ENCODE measurements at regions not wholly inside any gene's neighbourhood (a gene's known extent, or its start where the extent isn't known, plus 50 kb on each side); places are given as distances from the start of the nearest gene placed in this dataset.

- DNase-seq (ENCODE audit: low read depth) = no peak
- TF ChIP-seq CTCF (IDR thresholded peaks at IDR 0.05; ENCODE audit: insufficient read depth, low read depth, low read length) = no peak
- H3K4me3 ChIP-seq (ENCODE audit: low read depth, low read length) = no peak overlapping the region
These were observed 1278.1 kb downstream of the AACS start for GRCh38 chr12:126343321-126343720.

GRCh38 chr12:126346087-126346486 is 1280.9 kb downstream of the AACS start:
- DNase-seq (ENCODE audit: low read depth) = no peak
- TF ChIP-seq CTCF (IDR thresholded peaks at IDR 0.05; ENCODE audit: insufficient read depth, low read depth, low read length) = no peak
- H3K4me3 ChIP-seq (ENCODE audit: low read depth, low read length) = no peak overlapping the region

- no peak overlapping the region for H3K4me3 ChIP-seq (ENCODE audit: low read depth, low read length)
- no peak for TF ChIP-seq CTCF (IDR thresholded peaks at IDR 0.05; ENCODE audit: insufficient read depth, low read depth, low read length)
- DNase-seq (ENCODE audit: low read depth) = no peak
These were observed 1282.2 kb downstream of the AACS start for GRCh38 chr12:126347421-126347820.

GRCh38 chr12:126349383-126349782 is 1284.1 kb downstream of the AACS start:
- no peak for TF ChIP-seq CTCF (IDR thresholded peaks at IDR 0.05; ENCODE audit: insufficient read depth, low read depth, low read length)
- H3K4me3 ChIP-seq (ENCODE audit: low read depth, low read length) = no peak overlapping the region
- DNase-seq (ENCODE audit: low read depth) = no peak

- no peak for TF ChIP-seq CTCF (IDR thresholded peaks at IDR 0.05; ENCODE audit: insufficient read depth, low read depth, low read length)
- H3K4me3 ChIP-seq (ENCODE audit: low read depth, low read length) = no peak overlapping the region
- no peak for DNase-seq (ENCODE audit: low read depth)
These were observed 1288.4 kb downstream of the AACS start for GRCh38 chr12:126353604-126354003.

GRCh38 chr12:126354633-126355032 is 1289.4 kb downstream of the AACS start:
- no peak for DNase-seq (ENCODE audit: low read depth)
- H3K4me3 ChIP-seq (ENCODE audit: low read depth, low read length) = no peak overlapping the region
- TF ChIP-seq CTCF (IDR thresholded peaks at IDR 0.05; ENCODE audit: insufficient read depth, low read depth, low read length) = no peak

- no peak for DNase-seq (ENCODE audit: low read depth)
- TF ChIP-seq CTCF (IDR thresholded peaks at IDR 0.05; ENCODE audit: insufficient read depth, low read depth, low read length) = no peak
- H3K4me3 ChIP-seq (ENCODE audit: low read depth, low read length) = no peak overlapping the region
These were observed 1290.1 kb downstream of the AACS start for GRCh38 chr12:126355346-126355745.
